HepG2 (cell line): ENCODE measurements at regions not wholly inside any gene's neighbourhood (a gene's known extent, or its start where the extent isn't known, plus 50 kb on each side); places are given as distances from the start of the nearest gene placed in this dataset.

ENCODE experiments used
- ATAC-seq: fragments of 200-7000 bp; cut with Tn5 transposase; 3 replicates; pipeline ENCODE4 v1.9.1; 2020; ENCODE audit warnings: mild to moderate bottlenecking, moderate library complexity
- BruUV-seq: library from RNA; stranded (reverse); fragments of 400-500 nt; replicated peaks from 2 replicates; lab custom pipeline; 2021; lab: Mats Ljungman, UMichigan
- CTCF ChIA-PET: fragments of 300-600 bp; formaldehyde crosslinking; extraction: SDS; loops from one replicate; lab custom pipeline; 2021; ENCODE audit warnings: low total read pairs, inconsistent platforms, low intra/inter-chr PET ratio; lab: Yijun Ruan, JAX
- POLR2A ChIA-PET: fragments of 350-600 bp; sonication (Branson Sonifier 250); formaldehyde crosslinking; loops from one replicate; lab custom pipeline; 2020; ENCODE audit warnings: antibody characterized with exemption, inconsistent platforms; lab: Yijun Ruan, JAX
- DNase-seq: peaks from one replicate; pipeline ENCODE4 v3.0.0-alpha.2; 2015; ENCODE audit warnings: low spot score
- FAIRE-seq: peaks from 3 replicates; lab custom pipeline; 2011; peaks lifted over from hg19 to GRCh38; lab: Jason Lieb, UNC
- H2AFZ ChIP-seq: one replicate; pipeline ENCODE4 v1.6.1; 2011; ENCODE audit warnings: low read length, inconsistent platforms
- H3K27ac ChIP-seq: fragments of 300-600 bp; 3 replicates; pipeline ENCODE4 v1.8.0; 2011; ENCODE audit warnings: mixed run types, mild to moderate bottlenecking, mixed read lengths, low read length, inconsistent platforms; ENCODE audit not compliant: insufficient read depth; ENCODE audit errors: extremely low read length
- H3K27me3 ChIP-seq, 2 experiments: fragments of 200-600 bp in 1 of 2; 2 replicates in 1 of 2; 3 replicates in 1 of 2; pipeline versions ENCODE4 v1.6.0 to v1.8.0; 2011; ENCODE audit warnings: low read length in 2 of 2, mild to moderate bottlenecking in 2 of 2, moderate library complexity in 2 of 2, inconsistent platforms in 1 of 2; ENCODE audit not compliant: insufficient read depth in 2 of 2, control insufficient read depth in 1 of 2
- H3K36me3 ChIP-seq, 2 experiments: fragments of 200-600 bp in 1 of 2; replicated peaks in 1 of 2; 2 replicates in 1 of 2; 3 replicates in 1 of 2; pipeline versions ENCODE4 v1.5.1 to v1.8.0; 2011; ENCODE audit warnings: low read length in 2 of 2, inconsistent platforms in 1 of 2; ENCODE audit not compliant: insufficient read depth in 2 of 2, control insufficient read depth in 1 of 2
- H3K4me1 ChIP-seq: 2 replicates; pipeline ENCODE4 v1.5.1; 2012; ENCODE audit warnings: low read length, inconsistent platforms; ENCODE audit not compliant: insufficient read depth
- H3K4me2 ChIP-seq: 2 replicates; pipeline ENCODE4 v1.6.0; 2011; ENCODE audit warnings: low read depth, low read length, inconsistent platforms
- H3K4me3 ChIP-seq, 3 experiments: fragments of 200-600 bp in 1 of 3; sonication (generic), shearing (Covaris generic) in 1 of 3; replicated peaks in 1 of 3; 2 replicates each; pipeline ENCODE4 v1.5.1; 2011 to 2016; ENCODE audit warnings: low read length in 3 of 3, inconsistent platforms in 2 of 3, low read depth in 2 of 3, mild to moderate bottlenecking in 2 of 3, control low read depth in 1 of 3, mixed read lengths in 1 of 3; ENCODE audit not compliant: insufficient read depth in 1 of 3
- H3K79me2 ChIP-seq: one replicate; pipeline ENCODE4 v1.6.1; 2011; ENCODE audit warnings: low read length, inconsistent platforms; ENCODE audit not compliant: insufficient read depth
- H3K9ac ChIP-seq: 2 replicates; pipeline ENCODE4 v1.6.0; 2011; ENCODE audit warnings: mild to moderate bottlenecking, low read depth, low read length, inconsistent platforms; ENCODE audit not compliant: insufficient read depth
- H3K9me3 ChIP-seq: 2 replicates; pipeline ENCODE4 v1.5.1; 2012; ENCODE audit warnings: mild to moderate bottlenecking, low read length
- H4K20me1 ChIP-seq: 2 replicates; pipeline ENCODE4 v1.6.0; 2011; ENCODE audit warnings: inconsistent platforms, mild to moderate bottlenecking, low read length, moderate library complexity; ENCODE audit not compliant: insufficient read depth
- NFYC ChIP-seq: IDR thresholded peaks from 2 replicates; pipeline ENCODE4 v1.6.1; 2016; ENCODE audit warnings: missing genetic modification reagents, missing compliant biosample characterization
- SKIL ChIP-seq: sonication (generic); formaldehyde crosslinking; IDR thresholded peaks from 2 replicates; pipeline ENCODE4 v1.8.0; 2022; ENCODE audit warnings: missing genetic modification reagents, mild to moderate bottlenecking, moderate library complexity, borderline replicate concordance
- THAP9 ChIP-seq: sonication (generic); formaldehyde crosslinking; IDR thresholded peaks from 2 replicates; pipeline ENCODE4; 2020; ENCODE audit warnings: missing genetic modification reagents, mild to moderate bottlenecking, borderline replicate concordance
- TOPORS ChIP-seq: sonication (generic); formaldehyde crosslinking; IDR thresholded peaks from 2 replicates; pipeline ENCODE4 v1.8.0; 2023; ENCODE audit warnings: mild to moderate bottlenecking, missing genetic modification reagents
- ZFP36L1 ChIP-seq: sonication (generic); formaldehyde crosslinking; IDR thresholded peaks from 2 replicates; pipeline ENCODE4 v1.8.0; 2022; ENCODE audit warnings: mild to moderate bottlenecking, missing genetic modification reagents, moderate library complexity
- ZSCAN31 ChIP-seq: sonication (generic); formaldehyde crosslinking; IDR thresholded peaks from 2 replicates; pipeline ENCODE4 v1.5.0; 2020; ENCODE audit warnings: low read depth, mild to moderate bottlenecking, missing genetic modification reagents
- WGBS: methylation state at CpG from one replicate; pipeline ENCODE4 v1.1.6; 2017; ENCODE audit warnings: low lambda C conversion rate; 5-methylcytosine and 5-hydroxymethylcytosine counted together
- in situ Hi-C: cut with HindIII; loops from 2 replicates; pipeline ENCODE4 v1.10.0; 2017; ENCODE audit warnings: low pct_unique_long_range_greater_than_20kb; ENCODE audit not compliant: extremely low pct_ligation_motif_present
- intact Hi-C: fragments of 100-400 bp; cut with micrococcal nuclease; formaldehyde crosslinking; loops from one replicate; pipeline ENCODE4 v1.10.0; 2022; ENCODE audit not compliant: unreplicated experiment

GRCh38 chr3:186472456-186473008 is 71.6 kb downstream of the CRYGS start:
- H3K9me3 ChIP-seq: no peaks in the 10 kb centered on the region
- intact Hi-C loops (no loop called here), in situ Hi-C loops (no loop called here)
- H3K79me2 ChIP-seq: no peaks in the 10 kb centered on the region
- no peak overlapping the region for H3K4me2 ChIP-seq
- H3K4me1 ChIP-seq: no peaks in the 10 kb centered on the region
- H3K36me3 ChIP-seq: no peaks in the 10 kb centered on the region
- DNase-seq (no peak), ATAC-seq (no peak), FAIRE-seq (no peak)
- ChIA-PET POLR2A (no interaction called here), CTCF (no interaction called here)
- no peak overlapping the region for H3K9ac ChIP-seq
- peaks cover 3 to 19% of the 10 kb centered on the region in 2 experiments; a peak in 3 of 5 replicates for H3K27me3 ChIP-seq
- WGBS: 32% methylated on average over 8 of the region's 8 CpGs
- H3K4me3 ChIP-seq: no peak overlapping the region
- H3K27ac ChIP-seq: no peak overlapping the region
- no TSS peak for BruUV-seq
- H4K20me1 ChIP-seq: no peaks in the 10 kb centered on the region
- H2AFZ ChIP-seq: no peak overlapping the region
- no peak for TF ChIP-seq TOPORS (CRISPR knock-in tag)

GRCh38 chr3:186471771-186472170 is 72.4 kb downstream of the CRYGS start:
- in situ Hi-C loops (no loop called here), intact Hi-C loops (no loop called here)

More at GRCh38 chr3:186471771-186472170, 72.4 kb downstream of the CRYGS start:
- Histone ChIP-seq H3K4me1 (no peaks in the 10 kb centered on the region), H4K20me1 (no peaks in the 10 kb centered on the region), H3K27me3 (peaks cover 0 to 14% of the 10 kb centered on the region in 2 experiments; a peak in 2 of 5 replicates), H3K79me2 (no peaks in the 10 kb centered on the region), H3K36me3 (no peaks in the 10 kb centered on the region), H3K27ac (no peak overlapping the region), H3K9me3 (no peaks in the 10 kb centered on the region), H2AFZ (no peak overlapping the region), H3K9ac (no peak overlapping the region), H3K4me2 (no peak overlapping the region), H3K4me3 (no peak overlapping the region)
- TF ChIP-seq NFYC (CRISPR knock-in tag) (no peak), SKIL (CRISPR knock-in tag) (no peak), ZFP36L1 (CRISPR knock-in tag) (no peak), THAP9 (CRISPR knock-in tag) (no peak), ZSCAN31 (CRISPR knock-in tag) (no peak)
- POLR2A ChIA-PET: no interaction called here
- 7% methylated on average over 5 of the region's 5 CpGs for WGBS
- DNase-seq (no peak), FAIRE-seq (no peak), ATAC-seq (no peak)
- CTCF ChIA-PET: no interaction called here
- no TSS peak for BruUV-seq
